Stomach (tissue), 4 donors: ENCODE measurements at regions not wholly inside any gene's neighbourhood (a gene's known extent, or its start where the extent isn't known, plus 50 kb on each side); places are given as distances from the start of the nearest gene placed in this dataset.

Experiments used
- CTCF ChIP-seq, 7 experiments: fragments of 450-650 bp in 4 of 7; fragments of 200-600 bp in 3 of 7; sonication (generic) in 3 of 7; IDR thresholded peaks; one replicate each; pipeline ENCODE4 v1.5.1; 2016 to 2019; ENCODE audit warnings: antibody characterized with exemption in 7 of 7, control low read depth in 2 of 7, mild to moderate bottlenecking in 1 of 7
- EP300 ChIP-seq: sonication (generic); formaldehyde crosslinking; IDR thresholded peaks from one replicate; pipeline ENCODE4 v1.6.1; 2017; ENCODE audit warnings: antibody characterized with exemption
- POLR2A ChIP-seq, 4 donors: fragments of 450-650 bp; IDR thresholded peaks; one replicate each; pipeline ENCODE4 v1.6.1; 2016; ENCODE audit warnings: antibody characterized with exemption in 4 of 4, control low read depth in 2 of 4, mild to moderate bottlenecking in 1 of 4, moderate library complexity in 1 of 4
- POLR2AphosphoS5 ChIP-seq, 3 donors: sonication (generic); formaldehyde crosslinking; IDR thresholded peaks; one replicate each; pipeline ENCODE4 v1.6.1; 2016; ENCODE audit warnings: antibody characterized with exemption in 3 of 3

- no peak for TF ChIP-seq CTCF (IDR thresholded peaks at IDR 0.05)
- no peak for TF ChIP-seq POLR2AphosphoS5 (IDR thresholded peaks at IDR 0.05)
- no peak for TF ChIP-seq EP300
- no peak for TF ChIP-seq POLR2A (IDR thresholded peaks at IDR 0.05)
These were observed 112.7 kb upstream of the SPATS2L start for GRCh38 chr2:200193791-200194190.
